Retina (tissue), 1 donor: ENCODE measurements at regions not wholly inside any gene's neighbourhood (a gene's known extent, or its start where the extent isn't known, plus 50 kb on each side); places are given as distances from the start of the nearest gene placed in this dataset.

ENCODE experiments used
- DNase-seq: peaks from one replicate; pipeline ENCODE4 v3.0.0-alpha.2; 2016

DNA sequence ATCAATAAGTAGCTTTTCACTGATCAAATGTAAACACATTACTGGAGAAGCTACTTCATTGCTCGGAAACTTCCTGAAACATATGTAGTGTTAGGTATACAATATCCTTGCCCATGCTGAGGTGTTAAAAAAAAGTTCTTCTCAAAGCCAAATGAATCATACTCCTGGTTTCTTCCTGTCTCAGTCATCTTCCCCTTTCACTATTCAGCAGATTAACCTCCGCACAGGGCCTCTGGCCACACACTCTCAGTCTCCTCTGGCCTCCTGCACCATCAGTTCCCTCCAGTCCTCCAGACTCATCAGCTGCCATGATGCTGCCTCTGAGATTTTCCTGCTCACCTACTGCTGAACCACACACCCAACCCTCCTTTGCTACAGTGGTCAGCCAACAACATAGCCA is 70.5 kb upstream of the BOC start:
- no peak for DNase-seq

DNA sequence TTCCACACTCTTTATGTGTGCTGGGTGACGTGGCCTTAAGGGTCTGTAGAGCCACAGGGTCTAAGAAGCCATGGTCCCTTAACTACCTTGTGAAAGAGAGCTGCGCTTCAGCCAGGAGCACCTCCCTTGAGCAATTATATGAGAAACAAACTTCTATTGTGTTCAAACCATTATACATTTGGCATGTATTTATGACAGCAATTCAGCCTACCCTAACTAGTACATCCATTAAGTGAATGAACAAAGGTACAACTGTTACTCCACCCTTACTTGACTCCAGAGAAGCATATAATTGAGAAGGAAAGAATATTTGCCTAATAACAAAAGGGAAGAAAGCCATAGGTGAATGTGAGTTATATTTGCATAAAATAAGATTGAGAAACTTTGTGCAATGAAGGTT is 69.8 kb upstream of the BOC start:
- no peak for DNase-seq

DNA sequence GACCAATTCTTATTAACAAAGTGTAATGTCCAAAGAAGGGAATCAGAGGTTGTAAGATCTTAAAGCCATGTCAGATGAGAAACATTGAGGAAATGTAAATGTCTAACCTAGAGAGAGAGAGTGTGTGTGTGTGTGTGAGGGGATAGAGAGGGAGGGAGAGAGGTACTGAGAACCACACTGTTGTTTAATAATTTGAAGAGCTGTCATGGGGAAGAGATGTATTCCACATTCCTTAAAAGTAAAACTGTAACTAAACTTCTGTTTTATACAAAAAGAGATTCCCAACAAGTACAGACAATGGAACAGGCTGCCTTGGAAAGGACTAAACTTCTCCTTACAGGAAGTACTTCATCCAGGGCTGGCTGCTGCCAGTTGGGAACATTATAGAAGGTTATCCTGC is 68.9 kb upstream of the BOC start:
- DNase-seq, result no peak

DNA sequence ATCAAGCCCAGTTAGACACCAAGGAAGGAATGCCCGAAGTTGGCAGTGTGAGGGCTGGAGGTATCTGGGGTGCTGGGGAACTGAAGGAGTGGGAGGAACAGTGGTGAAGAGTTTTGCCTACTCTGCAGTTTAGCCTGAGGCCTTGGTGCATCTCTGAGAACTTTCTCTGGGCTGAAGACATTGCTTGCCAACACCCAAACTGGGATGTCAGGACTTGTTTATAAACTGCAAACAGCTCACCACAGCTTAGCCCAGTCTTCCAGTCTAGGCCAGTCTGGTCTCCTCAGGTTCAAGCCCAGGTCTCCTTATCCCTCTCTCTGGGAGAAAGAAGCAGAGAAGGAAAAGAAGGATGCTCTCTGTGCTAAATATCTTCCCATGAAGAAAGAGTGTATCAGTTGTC is 68.0 kb upstream of the BOC start:
- DNase-seq, result no peak

DNA sequence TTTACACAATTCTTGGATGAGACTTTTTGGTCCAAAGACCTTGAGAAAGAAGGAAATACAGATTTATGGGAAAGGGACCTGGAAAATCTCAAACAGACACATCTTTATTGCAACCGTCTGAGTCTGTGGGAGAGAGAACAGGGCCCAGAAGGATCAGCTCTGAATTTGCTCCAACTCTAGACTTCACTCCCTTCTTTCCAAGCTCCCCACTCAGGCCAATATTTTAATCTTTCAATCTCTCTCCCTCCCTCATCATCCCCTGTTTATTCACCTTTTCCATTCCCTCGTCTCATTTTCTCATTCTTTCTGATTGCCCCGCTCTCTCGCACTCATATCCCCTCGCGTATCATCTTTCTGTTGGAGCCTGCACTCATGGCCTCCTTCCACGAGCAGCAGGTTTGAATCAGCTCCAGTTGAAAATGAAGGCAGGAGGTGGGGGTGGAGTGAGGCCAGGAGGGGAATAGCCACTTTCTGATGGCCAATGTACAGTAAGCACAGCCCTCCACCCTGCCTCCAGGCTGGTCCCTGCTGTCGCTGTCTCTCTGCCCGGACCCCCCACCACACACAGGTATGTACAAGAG is 63.6 kb upstream of the BOC start:
- no peak for DNase-seq

DNA sequence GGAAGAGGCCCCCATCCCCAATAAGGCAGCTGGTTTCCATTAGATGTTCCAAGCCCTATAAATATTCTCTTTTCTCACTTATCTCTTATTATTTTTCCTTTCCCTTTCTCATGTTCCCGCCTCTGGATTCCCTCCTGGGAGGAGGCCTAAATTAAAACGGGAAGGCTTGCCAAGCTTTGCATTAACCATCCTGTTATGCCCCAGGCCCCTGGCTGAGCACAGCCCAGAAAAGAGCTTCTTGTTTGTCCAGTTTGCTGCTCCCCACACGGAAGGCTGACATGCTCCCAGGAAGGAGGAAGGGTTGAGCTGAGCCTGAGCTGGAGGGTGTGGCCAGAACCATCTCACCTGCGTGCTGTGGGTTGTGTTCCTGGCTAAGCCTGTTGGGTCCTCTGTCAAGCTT is 63.1 kb upstream of the BOC start:
- no peak for DNase-seq

DNA sequence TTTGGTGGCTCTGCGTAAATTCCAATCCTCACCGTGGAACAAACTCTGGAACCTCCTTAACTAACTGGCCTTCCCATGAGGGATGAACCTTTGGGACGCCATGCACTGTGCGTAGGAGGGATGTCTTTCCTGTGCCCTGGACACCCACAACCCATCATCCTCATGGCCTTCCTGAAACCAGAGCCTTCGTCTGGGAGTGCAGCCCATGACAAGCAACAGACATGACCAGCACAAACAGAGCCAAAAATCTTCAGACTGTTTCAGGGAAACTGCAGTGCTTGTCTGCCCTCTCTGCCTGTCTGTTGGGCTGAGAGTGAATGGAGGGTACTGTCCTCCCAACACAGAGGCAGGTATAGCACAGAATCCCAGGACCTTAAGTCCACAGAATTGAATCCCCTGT is 61.1 kb upstream of the BOC start:
- DNase-seq, result no peak

DNA sequence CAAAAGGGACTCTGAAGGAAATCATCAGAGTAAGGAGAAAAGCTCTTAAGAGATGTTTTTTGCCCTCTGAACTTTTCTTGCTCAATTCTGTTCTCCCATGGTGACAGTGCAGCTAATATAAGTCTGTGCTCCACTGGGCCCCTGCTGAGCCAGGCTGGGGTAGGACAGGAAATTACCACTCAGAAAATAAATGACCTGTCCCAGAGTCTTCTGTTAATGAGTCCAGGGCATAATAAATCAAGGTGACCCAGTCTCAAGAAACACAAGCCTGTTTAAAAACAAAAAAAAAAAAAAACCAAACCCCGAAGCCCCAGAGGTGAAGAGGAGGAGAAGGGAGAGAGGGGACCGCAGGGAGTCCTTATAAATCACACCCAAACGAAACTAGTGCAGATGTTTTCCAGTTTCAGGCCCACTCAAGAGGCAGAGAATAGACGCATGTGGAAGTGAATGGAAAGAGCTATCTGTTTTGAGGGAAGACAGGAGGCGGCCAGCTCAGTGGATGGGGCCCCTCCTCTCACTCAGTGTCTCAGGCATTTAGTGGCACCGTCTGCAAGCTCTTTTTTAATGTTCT is 59.8 kb upstream of the BOC start:
- peak; percentile 34 for DNase-seq

DNA sequence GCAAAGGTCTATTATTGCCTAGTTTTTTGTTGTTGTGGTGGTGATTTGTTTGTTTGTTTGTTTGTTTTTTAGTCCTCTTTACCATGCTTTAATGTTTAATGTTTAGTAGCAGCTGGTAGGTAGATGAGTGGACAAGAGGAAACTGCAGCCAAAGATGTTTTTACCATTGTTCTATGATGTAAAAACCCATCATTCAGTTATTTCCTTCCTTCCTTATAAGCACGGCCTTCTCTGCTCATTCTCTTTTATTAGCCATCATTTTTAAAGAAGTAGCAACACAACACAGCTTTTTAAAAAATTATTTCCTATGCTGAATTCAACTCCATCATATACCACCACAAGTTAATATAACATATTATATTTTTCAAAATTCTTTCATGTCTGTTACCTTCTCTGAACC is 58.5 kb upstream of the BOC start:
- no peak for DNase-seq

DNA sequence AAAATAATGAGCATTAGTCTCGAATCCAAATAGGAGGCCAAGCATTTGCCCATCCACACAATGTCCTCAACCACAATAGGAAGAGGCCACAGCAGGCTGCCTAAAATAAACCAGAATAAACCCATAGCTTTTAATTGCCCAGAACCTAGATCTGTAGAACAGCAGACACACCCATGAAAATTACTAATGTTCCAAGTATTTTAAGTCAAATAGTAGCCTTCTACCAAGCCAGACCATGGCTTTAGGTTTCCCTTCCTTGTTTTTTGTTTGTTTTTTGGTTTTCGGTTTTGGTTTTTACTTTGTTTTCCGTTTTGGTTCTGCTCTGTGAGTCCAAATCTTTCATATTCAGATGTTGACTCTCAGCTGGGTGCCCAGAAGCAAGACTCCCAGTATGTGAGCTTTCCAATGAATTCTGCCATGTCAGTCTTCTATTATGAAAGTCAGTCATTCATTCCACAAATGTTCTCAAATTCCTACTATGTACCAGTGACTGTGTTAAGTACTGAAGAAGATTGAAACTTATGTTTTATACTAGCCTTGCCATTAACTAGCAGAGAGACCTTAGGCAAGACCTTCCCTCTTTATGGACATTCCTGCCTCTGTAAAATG is 57.8 kb upstream of the BOC start:
- no peak for DNase-seq

DNA sequence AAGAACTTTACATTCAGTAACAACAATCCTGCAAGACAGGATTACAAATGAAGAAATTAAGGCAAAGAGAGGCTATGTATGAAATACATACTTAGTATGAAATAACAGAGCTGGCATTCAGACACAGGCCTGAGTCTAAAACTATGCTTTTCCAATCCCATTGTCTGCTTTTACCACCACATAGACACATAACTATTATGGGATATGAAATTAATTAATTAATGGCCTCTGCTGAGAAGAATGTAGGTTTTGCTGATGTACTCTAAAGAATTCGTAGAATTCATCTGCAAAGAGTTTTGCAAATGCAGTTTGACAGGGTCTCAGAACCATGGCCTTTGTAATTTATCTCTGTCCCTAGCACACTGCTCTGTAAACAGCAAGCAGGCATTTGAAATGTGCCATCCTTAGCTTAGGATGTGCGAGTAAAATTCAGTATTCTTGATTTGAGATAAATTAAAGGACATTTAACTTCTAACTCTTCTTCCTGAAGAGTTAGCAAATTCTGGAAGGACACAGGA is 54.5 kb upstream of the BOC start:
- DNase-seq, result no peak

DNA sequence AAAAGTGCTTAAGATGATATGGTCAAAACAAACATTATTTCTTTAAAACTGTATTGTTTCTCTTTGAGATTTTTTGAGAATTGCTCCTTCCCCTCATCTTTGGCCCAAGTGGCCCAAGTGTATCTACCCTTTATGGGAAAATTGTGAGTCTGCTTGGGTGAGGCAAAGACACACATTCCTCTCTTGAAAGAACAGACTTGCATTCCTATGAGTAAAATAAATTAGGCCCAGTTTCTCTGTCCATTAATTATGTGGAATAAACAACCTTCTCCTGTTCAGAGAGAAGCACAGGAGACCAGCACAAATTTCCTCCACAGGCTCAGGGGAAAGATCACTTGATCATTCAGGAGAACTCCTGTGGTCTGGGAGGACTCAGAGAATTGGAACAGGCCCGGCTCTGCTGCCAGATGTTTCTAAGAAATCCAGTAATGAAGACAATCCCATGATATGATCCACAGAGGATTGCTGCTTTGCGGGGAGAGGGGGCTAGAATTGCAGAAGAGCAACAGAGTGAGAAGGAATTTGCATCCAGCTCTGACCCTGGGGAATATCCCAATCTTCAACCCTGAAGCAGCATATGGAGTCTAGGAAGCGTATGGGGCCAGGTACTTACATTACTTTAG is 53.8 kb upstream of the BOC start:
- no peak for DNase-seq

DNA sequence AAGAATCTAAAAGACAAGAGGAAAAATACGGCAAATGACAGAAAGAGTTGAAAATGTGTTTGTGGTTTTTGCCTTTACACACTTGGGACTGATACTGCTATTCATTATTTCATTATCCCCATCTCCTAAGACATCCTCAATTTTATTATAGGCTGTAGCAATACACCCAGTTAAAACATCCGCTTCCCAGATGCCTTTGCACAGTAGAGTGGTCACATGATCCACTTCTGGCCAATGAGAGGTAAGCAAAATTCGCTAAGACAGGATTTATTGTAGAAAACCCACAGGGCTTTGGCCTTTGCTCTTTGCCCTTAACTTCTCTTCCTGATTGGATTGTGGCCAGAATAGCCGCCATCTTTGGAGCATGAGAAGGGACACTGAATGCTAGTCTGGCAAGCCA is 53.2 kb upstream of the BOC start:
- no peak for DNase-seq
